Right ventricle myocardium inferior (tissue), 1 donor: ENCODE measurements at regions not wholly inside any gene's neighbourhood (a gene's known extent, or its start where the extent isn't known, plus 50 kb on each side); places are given as distances from the start of the nearest gene placed in this dataset.

Experiments used
- ATAC-seq: fragments of 200-7000 bp; cut with Tn5 transposase; one replicate; pipeline ENCODE4 v1.9.1; 2020; ENCODE audit warnings: mild to moderate bottlenecking, moderate library complexity
- DNase-seq: peaks from one replicate; pipeline ENCODE4 v3.0.0; 2021; ENCODE audit errors: missing footprints
- intact Hi-C: fragments of 100-400 bp; cut with DNase I; formaldehyde crosslinking; loops from one replicate; pipeline ENCODE4 v1.11.0; 2022
- donor health status: DM: no; HTN: yes; CAD: no; lungs with severe emphysema.

- ATAC-seq (no peak), DNase-seq (no peak)
- intact Hi-C loops = no loop called here
Measured at GRCh38 chr9:79213417-79214125, 358.2 kb upstream of the TLE4 start.

- no peak for DNase-seq
- intact Hi-C loops = no loop called here
- no peak for ATAC-seq
Measured at GRCh38 chr9:79215821-79216220, 355.9 kb upstream of the TLE4 start.

- DNase-seq (no peak), ATAC-seq (no peak)
- intact Hi-C loops = no loop called here
Measured at GRCh38 chr9:79220251-79220650, 351.5 kb upstream of the TLE4 start.

- intact Hi-C loops = no loop called here
- ATAC-seq = no peak
- no peak for DNase-seq
Measured at GRCh38 chr9:79220666-79221065, 351.1 kb upstream of the TLE4 start.

- intact Hi-C loops = no loop called here
- DNase-seq (no peak), ATAC-seq (no peak)
Measured at GRCh38 chr9:79221084-79221483, 350.7 kb upstream of the TLE4 start.

GRCh38 chr9:79222483-79222882, 349.3 kb upstream of the TLE4 start:
- DNase-seq = no peak
- intact Hi-C loops = no loop called here
- no peak for ATAC-seq

GRCh38 chr9:79224672-79225433, 346.9 kb upstream of the TLE4 start:
- DNase-seq (no peak), ATAC-seq (no peak)
- intact Hi-C loops = no loop called here

- intact Hi-C loops = no loop called here
- ATAC-seq (no peak), DNase-seq (no peak)
Measured at GRCh38 chr9:79233542-79233941, 338.2 kb upstream of the TLE4 start.

- DNase-seq = no peak
- ATAC-seq = no peak
- intact Hi-C loops = no loop called here
Measured at GRCh38 chr9:79236466-79236865, 335.3 kb upstream of the TLE4 start.

GRCh38 chr9:79237861-79238260, 333.9 kb upstream of the TLE4 start:
- no peak for ATAC-seq
- intact Hi-C loops = no loop called here
- no peak for DNase-seq

- DNase-seq (no peak), ATAC-seq (no peak)
- intact Hi-C loops = no loop called here
Measured at GRCh38 chr9:79240774-79241173, 331.0 kb upstream of the TLE4 start.

- ATAC-seq (no peak), DNase-seq (no peak)
- intact Hi-C loops = no loop called here
Measured at GRCh38 chr9:79242489-79242888, 329.3 kb upstream of the TLE4 start.

GRCh38 chr9:79246170-79246569, 325.6 kb upstream of the TLE4 start:
- intact Hi-C loops = no loop called here
- ATAC-seq = no peak
- DNase-seq = no peak

- intact Hi-C loops = no loop called here
- no peak for DNase-seq
- ATAC-seq = no peak
Measured at GRCh38 chr9:79247021-79247420, 324.7 kb upstream of the TLE4 start.

GRCh38 chr9:79250806-79251205, 321.0 kb upstream of the TLE4 start:
- DNase-seq (no peak), ATAC-seq (no peak)
- intact Hi-C loops = no loop called here

- intact Hi-C loops = no loop called here
- DNase-seq = no peak
- ATAC-seq = no peak
Measured at GRCh38 chr9:79254900-79255650, 316.7 kb upstream of the TLE4 start.

- no peak for ATAC-seq
- intact Hi-C loops = no loop called here
- DNase-seq = no peak
Measured at GRCh38 chr9:79255651-79256260, 316.0 kb upstream of the TLE4 start.

GRCh38 chr9:79256691-79257213, 315.0 kb upstream of the TLE4 start:
- ATAC-seq = no peak
- intact Hi-C loops = no loop called here

GRCh38 chr9:79257228-79257781, 314.5 kb upstream of the TLE4 start:
- intact Hi-C loops = no loop called here
- peak; percentile 70 for DNase-seq
- no peak for ATAC-seq

More at GRCh38 chr9:79256691-79257213, 315.0 kb upstream of the TLE4 start:
- DNase-seq = no peak
